ENCODE measurements at regions not wholly inside any gene's neighbourhood (a gene's known extent, or its start where the extent isn't known, plus 50 kb on each side); places are given as distances from the start of the nearest gene placed in this dataset.

- no peak for DNase-seq (ENCODE audit: low read depth, low spot score)
- ChIA-PET POLR2A (interaction anchor here (1.5 kb wide), 1 partner anchor 545 kb away, joined by 3 read pairs; no protein-coding TSS in a partner anchor), CTCF (interaction anchor here (0.7 kb wide), 1 partner anchor 119 kb away, joined by 3 read pairs; no protein-coding TSS in a partner anchor)
- no peak overlapping the region for H3K4me3 ChIP-seq (ENCODE audit: low read depth, low read length)
- TF ChIP-seq, protein P1, sequence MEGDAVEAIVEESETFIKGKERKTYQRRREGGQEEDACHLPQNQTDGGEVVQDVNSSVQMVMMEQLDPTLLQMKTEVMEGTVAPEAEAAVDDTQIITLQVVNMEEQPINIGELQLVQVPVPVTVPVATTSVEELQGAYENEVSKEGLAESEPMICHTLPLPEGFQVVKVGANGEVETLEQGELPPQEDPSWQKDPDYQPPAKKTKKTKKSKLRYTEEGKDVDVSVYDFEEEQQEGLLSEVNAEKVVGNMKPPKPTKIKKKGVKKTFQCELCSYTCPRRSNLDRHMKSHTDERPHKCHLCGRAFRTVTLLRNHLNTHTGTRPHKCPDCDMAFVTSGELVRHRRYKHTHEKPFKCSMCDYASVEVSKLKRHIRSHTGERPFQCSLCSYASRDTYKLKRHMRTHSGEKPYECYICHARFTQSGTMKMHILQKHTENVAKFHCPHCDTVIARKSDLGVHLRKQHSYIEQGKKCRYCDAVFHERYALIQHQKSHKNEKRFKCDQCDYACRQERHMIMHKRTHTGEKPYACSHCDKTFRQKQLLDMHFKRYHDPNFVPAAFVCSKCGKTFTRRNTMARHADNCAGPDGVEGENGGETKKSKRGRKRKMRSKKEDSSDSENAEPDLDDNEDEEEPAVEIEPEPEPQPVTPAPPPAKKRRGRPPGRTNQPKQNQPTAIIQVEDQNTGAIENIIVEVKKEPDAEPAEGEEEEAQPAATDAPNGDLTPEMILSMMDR (IDR thresholded peaks at IDR 0.05; ENCODE audit: insufficient read depth, low read length, missing control alignments): no peak
Measured at GRCh38 chr3:178381555-178381954, 154.7 kb upstream of the KCNMB2 start.

DNA sequence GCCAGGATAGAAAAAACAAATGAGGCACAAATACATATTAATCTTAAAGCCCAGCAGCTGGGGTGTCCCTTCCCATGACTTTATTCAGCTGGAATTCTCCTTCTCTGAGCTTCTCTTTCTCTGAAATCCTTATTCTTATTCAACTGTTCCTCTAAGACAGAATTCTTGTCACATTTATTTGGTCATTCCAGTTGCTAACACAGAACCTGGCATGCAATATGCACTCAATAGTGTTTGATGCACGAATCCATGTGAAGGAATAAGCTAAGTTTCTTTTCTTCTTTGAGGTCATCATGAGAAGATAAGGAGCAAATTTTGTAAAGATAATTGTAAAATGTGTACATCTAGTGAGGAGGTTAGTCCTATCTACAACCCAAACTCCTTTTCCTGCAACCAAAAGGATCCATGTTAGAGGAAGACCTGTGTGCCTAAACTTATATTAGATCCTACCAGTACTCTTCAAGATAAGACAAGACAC, 154.2 kb upstream of the KCNMB2 start:
- POLR2A ChIA-PET: interaction anchor here (0.6 to 1.2 kb wide), 2 partner anchors 29 to 619 kb away, joined by 3 read pairs; no protein-coding TSS in a partner anchor

DNA sequence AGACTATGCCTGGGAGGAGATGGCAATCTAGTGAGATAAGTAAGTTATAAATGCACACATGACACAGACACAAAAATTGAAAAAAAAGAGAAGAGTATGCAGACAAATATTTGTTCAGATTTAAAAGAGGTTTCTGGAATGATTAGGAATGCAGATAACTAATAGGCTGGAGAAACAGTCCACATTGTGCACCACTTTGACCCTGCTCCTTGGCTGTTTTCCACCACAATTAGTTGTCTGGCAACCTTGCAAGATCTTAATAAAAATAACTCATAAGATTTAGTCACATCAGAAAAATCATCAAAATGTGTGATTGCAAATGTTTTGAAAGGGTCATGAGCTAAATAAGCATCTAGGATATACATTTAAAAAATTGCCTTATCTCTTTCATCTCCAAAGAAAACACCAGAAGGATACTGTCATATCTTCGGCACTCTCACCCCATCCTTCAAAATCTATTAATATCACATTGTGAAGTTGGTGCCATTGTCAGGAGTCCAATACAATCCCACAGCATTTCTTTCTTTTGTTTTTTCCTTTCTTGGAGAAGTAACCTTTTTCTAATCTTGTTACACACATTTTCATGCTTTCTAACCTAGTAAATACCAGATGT, 153.7 kb upstream of the KCNMB2 start:
- H3K4me3 ChIP-seq (ENCODE audit: low read depth, low read length): no peak overlapping the region
- CTCF ChIA-PET: no interaction called here
- POLR2A ChIA-PET: interaction anchor here (0.6 to 1.2 kb wide), 3 partner anchors 29 to 1420 kb away, joined by 3 read pairs; no protein-coding TSS in a partner anchor
- DNase-seq (ENCODE audit: low read depth, low spot score): peak; percentile 96
- TF ChIP-seq, protein P1 (IDR thresholded peaks at IDR 0.05; ENCODE audit: insufficient read depth, low read length, missing control alignments): no peak

More for the DNA sequence above, 154.2 kb upstream of the KCNMB2 start:
- no peak for DNase-seq (ENCODE audit: low read depth, low spot score)
- CTCF ChIA-PET: interaction anchor here (0.7 kb wide), 1 partner anchor 119 kb away, joined by 3 read pairs; no protein-coding TSS in a partner anchor
- TF ChIP-seq, protein P1 (IDR thresholded peaks at IDR 0.05; ENCODE audit: insufficient read depth, low read length, missing control alignments): no peak
- no peak overlapping the region for H3K4me3 ChIP-seq (ENCODE audit: low read depth, low read length)

DNA sequence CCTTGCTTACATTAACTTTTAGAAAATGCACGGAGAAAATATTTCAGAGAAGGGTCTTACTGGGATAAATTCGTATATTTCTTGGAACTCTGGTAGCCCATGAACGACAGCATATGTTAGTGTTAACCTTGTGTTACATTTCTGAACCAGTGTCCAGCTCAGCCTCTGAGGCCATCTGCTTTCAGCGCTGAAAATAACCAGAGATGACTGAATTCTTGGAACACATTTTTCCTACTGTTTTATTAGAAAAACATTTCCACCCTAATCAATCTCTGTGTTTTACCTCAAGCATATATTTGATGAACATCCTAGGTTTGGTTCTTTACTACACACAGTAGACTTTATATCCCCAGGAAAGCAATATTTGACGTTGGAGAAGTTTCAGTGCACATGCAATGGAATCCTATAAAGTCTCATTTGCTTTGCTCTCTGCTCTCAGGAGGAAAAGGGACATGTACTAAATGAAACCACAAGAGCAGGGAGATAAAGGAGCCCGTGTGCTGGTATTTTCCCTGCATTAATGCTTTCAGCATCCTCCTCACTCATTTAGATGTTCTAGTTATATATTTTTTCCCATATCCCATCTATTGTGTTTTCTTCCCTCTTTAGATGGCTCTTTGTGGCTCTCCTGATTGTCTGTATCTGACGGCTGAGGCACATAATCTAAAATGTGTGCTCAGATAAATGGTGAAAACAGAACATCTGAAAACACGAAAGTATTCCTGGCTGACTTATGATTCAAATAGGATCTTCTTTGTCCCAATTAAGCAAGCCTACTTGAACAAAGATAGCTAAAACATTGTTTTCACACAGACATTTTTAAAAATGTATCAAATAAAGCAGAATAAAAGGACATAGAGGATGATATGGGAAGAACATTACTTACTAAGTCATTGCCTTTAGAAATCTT, 151.7 kb upstream of the KCNMB2 start:
- TF ChIP-seq, protein P1 (IDR thresholded peaks at IDR 0.05; ENCODE audit: insufficient read depth, low read length, missing control alignments): no peak
- no peak for DNase-seq (ENCODE audit: low read depth, low spot score)
- H3K4me3 ChIP-seq (ENCODE audit: low read depth, low read length): no peak overlapping the region
- CTCF ChIA-PET: interaction anchor here (0.7 to 3.1 kb wide), 44 partner anchors 9 to 1955 kb away, joined by 3 to 39 read pairs (median 4); no protein-coding TSS in a partner anchor
- POLR2A ChIA-PET: no interaction called here

DNA sequence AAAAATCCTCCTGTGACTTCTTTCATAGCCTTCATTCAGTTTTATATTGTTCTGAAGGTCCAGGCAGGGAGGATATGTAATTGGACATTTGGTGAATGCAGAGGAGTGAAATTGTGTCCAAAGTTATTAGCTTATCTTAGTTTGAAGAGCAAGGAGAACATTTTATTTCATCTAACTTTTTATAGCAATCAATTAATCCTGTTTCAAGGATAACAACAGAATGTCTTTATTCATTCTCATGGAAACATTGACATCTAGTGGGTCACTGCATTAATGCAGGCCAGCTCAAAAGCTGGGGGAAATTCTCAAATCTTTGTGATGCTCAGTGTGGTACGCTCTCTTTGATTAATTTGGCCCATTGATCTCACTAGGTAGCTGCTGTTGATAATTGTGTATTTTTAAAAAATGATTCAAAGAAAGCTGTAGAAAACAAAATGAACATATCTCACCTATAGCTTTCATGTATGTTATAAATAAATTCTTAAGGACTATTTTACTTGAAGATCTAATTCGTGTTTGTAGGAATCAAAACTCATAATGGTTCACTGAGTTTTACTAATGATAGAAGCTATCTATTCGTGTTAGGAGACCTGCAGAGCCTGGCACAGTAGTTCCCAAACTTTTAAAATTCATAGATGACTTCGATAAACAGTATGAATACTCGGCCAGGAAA, 150.8 kb upstream of the KCNMB2 start:
- DNase-seq (ENCODE audit: low read depth, low spot score): no peak
- TF ChIP-seq, protein P1 (IDR thresholded peaks at IDR 0.05; ENCODE audit: insufficient read depth, low read length, missing control alignments): peak; percentile 50
- POLR2A ChIA-PET: no interaction called here
- no peak overlapping the region for H3K4me3 ChIP-seq (ENCODE audit: low read depth, low read length)
- CTCF ChIA-PET: interaction anchor here (0.6 to 3.1 kb wide), 50 partner anchors 8 to 1955 kb away, joined by 3 to 39 read pairs (median 4); no protein-coding TSS in a partner anchor

Measured in AG04449 (cell line).